A549 (cell line): ENCODE measurements at regions not wholly inside any gene's neighbourhood (a gene's known extent, or its start where the extent isn't known, plus 50 kb on each side); places are given as distances from the start of the nearest gene placed in this dataset.

Experiments used
- EP300 ChIP-seq, 2 experiments: fragments of >200 bp; sonication (Bioruptor Twin); formaldehyde crosslinking; IDR thresholded peaks; 2 replicates in 1 of 2; 3 replicates in 1 of 2; pipeline ENCODE4 v1.6.1; 2016 to 2017
- ESRRA ChIP-seq: fragments of 150-350 bp; IDR thresholded peaks from 2 replicates; pipeline ENCODE4 v1.6.1; 2014; ENCODE audit warnings: mild to moderate bottlenecking, low read length, borderline replicate concordance
- POLR2A ChIP-seq: IDR thresholded peaks from 2 replicates; pipeline ENCODE4 v1.6.1; 2012; ENCODE audit warnings: mild to moderate bottlenecking, low read length
- RCOR1 ChIP-seq: fragments of 150-350 bp; IDR thresholded peaks from 2 replicates; pipeline ENCODE4 v1.6.1; 2014; ENCODE audit warnings: antibody characterized with exemption, low read length, low read depth
- TF ChIP-seq, protein P1 (sequence below): fragments of >200 bp; sonication (Bioruptor Twin); formaldehyde crosslinking; IDR thresholded peaks from 3 replicates; pipeline ENCODE4 v1.5.1; 2016

DNA sequence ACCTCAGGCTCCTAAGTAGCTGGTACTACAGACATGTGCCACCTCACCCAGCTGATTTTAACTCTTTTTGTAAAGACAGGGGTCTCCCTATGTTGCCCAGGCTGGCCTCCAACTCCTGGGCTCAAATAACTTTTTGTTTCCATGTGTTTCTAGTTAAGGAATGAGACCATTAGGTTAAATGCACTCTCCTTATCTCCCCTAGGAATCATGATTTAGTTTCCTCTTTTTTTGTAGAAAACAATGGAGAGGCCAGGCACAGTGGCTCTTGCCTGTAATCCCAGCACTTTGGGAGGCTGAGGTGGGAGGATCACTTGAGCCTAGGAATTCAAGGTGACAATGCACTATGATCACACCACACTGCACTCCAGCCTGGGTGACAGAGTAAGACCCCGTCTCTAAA is 198.8 kb upstream of the C2CD4B start:
- TF ChIP-seq ESRRA = no peak
- no peak for TF ChIP-seq RCOR1
- no peak for TF ChIP-seq POLR2A
- TF ChIP-seq, protein P1, sequence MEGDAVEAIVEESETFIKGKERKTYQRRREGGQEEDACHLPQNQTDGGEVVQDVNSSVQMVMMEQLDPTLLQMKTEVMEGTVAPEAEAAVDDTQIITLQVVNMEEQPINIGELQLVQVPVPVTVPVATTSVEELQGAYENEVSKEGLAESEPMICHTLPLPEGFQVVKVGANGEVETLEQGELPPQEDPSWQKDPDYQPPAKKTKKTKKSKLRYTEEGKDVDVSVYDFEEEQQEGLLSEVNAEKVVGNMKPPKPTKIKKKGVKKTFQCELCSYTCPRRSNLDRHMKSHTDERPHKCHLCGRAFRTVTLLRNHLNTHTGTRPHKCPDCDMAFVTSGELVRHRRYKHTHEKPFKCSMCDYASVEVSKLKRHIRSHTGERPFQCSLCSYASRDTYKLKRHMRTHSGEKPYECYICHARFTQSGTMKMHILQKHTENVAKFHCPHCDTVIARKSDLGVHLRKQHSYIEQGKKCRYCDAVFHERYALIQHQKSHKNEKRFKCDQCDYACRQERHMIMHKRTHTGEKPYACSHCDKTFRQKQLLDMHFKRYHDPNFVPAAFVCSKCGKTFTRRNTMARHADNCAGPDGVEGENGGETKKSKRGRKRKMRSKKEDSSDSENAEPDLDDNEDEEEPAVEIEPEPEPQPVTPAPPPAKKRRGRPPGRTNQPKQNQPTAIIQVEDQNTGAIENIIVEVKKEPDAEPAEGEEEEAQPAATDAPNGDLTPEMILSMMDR = no peak
- TF ChIP-seq EP300 (IDR thresholded peaks at IDR 0.05) = no peak
